Limb (tissue), 2 donors: ENCODE measurements at regions not wholly inside any gene's neighbourhood (a gene's known extent, or its start where the extent isn't known, plus 50 kb on each side); places are given as distances from the start of the nearest gene placed in this dataset.
"Not testable (repeated sequence)": the region's sequence is repeated elsewhere in the genome, so short reads cannot be mapped to it uniquely, and the experiment has no call there.

Experiments
- DNase-seq, 2 donors: peaks; one replicate each; pipeline ENCODE4 v3.0.0-alpha.2; 2016; ENCODE audit errors: extremely low spot score in 2 of 2

DNA sequence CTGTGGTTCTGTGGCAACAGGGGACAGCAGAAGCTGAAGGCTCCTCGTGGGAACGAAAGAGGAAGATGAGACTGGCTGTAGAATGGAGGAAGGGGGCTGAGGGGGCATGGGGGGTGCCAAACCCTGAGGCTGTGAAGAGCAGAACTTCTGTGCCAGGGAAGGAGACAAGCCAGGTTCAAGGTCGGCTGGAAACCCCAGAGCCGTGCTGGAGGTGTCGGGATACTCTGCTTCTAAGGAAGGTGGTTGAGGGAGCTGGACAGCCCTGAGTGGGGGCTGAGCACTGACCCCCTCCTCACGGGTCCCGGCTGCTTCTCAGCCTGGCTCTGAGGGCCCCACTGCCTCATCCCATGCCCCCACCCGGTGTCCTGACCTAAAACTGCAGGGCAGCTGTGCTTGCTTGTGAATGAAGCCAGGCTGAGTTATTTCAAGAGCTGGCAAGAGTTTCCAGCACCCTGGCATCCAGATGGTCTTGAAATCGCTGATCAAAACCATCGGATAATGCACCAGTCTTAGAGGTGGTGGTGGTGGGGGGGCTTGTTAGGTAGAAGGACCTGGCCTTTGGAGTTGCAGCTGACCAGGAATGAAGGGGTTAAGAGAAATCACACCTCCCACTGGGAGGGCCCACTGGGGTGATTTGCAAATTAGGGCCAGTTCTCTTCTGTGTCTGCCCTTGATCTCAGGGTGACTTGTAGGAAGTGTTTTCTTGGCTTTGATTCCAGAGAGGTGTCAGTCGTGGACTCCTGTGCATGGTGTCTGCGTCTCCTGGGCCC is 218.9 kb upstream of the C1orf174 start:
- DNase-seq: no peak

DNA sequence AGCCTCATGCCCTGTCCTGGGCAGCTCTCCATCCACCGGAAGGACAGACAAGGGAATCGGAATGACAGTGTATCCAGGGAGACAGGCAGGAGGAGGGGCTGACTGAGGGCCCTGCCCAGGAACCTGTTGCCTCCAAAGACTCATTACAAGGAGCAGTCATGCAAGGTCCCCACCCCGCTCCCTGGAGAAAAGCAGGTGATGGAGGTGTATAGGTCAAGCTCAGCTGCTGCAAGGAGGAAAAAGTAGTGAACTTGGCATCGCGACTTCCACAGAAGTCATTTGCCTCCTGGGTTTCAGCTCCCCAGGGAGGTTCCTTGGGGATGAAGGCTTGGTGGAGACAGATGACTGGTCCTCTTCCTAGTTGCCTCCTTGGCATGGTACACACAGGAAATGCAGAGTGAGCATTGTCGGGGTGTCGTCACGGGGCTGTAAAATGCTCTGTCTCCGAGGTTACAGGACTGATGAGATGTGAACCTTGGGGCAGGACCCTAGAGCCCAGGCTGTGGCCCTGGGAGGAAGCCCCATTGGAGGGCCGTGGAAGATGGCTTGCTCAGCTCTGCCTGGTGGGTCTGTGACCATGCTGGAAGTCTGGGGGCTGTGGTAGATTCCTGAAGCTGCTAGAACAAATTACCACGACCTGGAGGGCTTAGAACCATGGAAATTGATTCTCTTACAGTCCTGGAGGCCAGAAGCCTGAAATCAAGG is 219.6 kb upstream of the C1orf174 start:
- no peak for DNase-seq

DNA sequence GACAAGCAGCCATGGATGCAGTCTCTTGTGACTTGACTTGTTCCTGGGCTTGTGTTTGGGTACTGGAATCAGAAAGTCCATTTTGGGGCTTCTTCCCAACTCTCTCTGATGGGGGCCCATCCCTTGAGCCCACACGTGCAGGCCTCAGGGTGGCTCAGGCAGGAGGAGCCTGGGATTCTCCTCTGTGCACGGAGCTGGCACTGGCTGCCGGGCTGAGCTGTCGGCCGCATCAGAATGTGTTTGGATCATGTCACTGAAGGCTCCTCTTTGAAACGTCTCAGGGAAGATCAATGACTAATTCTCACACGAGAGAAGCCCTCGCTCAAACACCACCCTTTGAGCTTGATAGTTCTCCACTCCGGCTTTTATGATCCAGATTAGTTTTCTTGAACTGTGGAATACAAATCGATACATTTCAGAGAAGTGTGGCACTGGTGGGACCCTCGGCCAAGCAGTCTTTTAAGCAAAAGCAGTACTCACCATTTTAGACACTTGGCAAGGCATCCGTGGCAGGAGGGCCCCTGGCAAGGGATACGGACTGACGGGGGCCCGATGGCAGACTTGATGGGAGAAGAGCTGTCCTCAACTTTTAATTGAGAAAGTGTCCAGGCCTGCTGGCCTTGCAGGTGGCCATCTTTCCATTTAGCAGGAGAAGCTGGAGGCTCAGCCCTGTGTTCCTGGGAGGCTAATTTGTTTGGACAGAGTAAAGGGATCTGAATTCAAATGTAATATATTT is 220.7 kb upstream of the C1orf174 start:
- no peak for DNase-seq

DNA sequence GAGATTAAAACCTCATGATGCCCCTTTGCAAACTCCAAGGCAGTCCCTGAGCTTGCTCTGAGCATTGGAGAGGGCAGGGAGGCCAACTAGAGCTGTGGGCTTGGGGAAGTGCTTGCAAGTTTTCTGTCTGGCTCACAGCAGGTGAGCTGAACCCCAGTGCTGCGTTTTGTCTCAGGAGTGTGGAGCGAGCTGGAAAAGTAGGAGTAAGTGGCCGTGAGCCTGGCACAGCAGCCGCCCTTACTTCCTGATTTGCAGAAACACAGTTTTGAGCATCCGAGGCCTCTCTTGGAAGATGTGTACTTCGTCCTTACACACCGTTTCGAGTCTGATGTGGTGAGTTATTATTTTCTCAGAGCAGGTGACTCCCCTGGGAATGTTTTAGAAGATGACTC is 221.2 kb upstream of the C1orf174 start:
- DNase-seq: no peak

DNA sequence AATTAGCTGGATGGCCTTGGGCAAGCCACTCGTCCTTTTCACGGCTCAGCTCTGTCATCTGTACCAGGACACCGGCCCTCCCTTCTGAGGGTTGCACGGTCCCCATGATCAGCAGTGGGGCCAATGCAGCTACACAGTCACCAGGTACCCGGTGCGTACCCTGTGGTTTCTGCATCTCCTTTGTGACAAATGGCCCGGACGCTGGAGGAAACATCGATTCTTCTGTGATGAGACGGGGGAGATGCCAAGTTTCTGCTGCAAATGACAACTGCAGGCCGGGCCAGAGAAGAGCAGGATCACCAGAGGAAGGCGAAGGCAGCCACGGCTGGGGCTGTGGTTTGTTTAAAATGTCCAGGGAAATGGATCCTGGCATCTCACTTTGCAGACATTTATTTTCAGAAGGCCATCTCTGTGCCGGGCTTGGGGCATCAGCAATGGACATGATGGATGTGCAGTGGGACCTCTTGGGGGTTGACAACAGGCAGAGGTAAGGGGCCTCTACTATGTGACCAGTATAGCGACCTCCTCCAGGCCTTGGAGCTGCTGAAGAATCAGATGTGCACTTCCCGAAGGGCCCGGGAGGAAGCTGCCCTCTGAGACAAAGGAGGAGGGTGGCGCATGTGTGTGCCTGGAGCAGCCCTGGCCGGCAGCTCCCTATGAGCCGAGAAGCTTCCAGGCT is 221.9 kb upstream of the C1orf174 start:
- DNase-seq: no peak

DNA sequence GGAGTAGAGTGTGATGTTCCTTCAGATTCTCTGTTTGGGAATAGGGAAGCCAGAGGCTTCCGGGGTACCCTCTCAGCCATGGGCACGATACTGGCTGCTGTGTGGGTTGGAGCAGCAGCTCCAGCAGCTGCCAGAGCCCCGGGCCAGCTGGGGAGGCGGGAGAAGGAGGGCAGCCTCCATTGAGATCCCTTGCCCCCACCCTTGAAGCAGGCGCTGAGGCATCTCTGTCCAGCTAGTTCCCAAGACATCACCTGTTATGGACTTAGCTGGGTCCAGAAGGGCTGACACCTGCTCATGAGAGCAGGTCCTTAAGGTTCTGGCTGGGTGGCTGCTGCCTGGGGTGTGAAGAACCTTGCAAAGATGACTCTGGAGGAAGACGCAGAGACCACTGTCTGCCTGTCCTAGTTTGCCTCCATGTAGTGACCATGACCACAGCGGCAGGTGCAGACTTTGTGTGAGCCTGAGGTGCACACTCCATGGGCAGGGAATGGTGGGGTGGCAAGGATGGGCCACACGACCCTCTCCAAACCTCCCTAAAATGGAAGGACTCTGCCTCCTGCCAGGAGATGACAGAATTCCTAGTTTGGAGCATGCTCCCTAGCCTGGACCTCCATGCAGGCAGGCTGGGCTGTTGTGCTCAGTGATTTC is 222.6 kb upstream of the C1orf174 start:
- no peak for DNase-seq

DNA sequence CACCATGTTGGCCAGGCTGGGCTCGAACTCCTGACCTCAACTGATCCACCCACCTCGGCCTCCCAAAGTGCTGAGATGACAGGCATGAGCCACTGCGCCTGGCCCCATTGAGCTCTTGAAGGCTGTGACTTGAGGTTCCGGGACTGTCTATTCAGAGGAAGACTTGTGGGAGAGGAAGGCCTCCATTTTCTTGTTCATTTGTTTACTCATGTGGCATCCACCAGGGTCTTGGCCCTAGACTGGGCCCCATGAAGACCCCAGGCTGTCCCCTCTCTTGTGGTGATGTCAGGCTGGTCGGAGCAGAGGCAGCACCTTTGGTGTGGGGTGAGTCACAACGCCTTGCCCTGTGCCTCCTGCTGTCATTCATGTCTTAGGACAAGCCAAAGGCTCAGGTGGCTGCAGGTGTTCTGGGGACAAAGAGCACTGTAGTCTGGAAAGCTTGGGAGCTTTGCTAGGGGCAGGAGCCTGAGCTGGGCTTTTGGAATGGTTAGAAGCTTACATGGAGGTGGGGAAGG is 224.6 kb upstream of the C1orf174 start:
- no peak for DNase-seq

DNA sequence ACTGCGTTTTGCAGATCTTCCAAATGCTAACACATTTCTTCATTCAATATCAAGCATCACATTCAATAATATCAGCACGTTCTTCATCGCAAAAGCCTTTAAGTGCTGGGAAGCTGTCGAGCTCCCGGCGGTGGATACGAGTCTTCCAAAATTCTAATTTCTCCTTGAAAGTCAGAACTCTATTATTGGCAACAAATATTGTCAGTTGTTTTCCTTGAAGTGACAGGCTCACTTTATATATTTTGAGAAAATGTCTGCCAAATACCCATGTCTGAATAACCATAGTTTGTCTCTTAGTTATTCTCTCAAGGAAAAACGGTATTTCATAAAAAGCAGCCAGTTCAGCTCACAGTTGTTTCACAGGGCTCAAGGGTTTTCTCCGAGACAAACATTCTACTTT is 226.2 kb upstream of the C1orf174 start:
- no peak for DNase-seq

DNA sequence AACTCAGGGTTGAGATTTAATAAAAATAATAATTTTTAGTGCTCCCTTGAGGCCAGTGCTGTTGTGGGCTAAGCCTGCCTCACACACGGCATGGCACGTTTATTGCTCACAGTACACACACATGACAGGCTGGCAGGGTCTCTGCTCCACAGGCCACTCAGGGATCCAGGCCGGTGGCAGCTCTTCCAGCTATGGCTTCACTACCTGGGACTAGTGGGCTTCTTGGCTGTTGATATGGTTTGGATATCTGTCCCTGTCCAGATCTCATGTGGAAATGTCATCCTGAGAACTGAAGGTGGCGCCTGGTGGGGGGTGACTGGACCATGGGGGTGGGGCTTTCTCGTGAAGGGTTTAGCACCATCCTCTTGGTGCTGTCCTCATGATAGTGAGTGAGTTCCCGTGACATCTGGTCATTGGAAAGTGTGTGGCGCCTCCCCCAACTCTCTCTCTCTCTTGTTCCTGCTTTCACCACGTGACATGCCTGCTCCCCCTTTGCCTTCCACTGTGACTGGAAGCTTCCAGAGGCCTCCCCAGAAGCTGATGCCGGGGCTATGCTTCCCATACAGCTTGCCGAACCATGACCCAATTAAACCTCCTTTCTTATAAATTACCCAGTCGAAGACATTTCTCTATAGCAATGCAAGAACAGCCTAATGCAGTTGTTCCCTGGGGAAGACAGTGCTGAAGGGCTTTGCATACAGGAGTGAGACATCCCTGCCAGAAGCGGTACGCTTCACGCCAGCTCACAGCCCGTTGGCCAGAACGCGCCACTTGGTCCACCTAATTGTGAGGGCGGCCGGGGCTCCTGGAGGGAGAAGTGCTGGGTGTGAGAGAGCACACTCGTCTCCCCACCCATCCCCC is 226.9 kb upstream of the C1orf174 start:
- DNase-seq: no peak

DNA sequence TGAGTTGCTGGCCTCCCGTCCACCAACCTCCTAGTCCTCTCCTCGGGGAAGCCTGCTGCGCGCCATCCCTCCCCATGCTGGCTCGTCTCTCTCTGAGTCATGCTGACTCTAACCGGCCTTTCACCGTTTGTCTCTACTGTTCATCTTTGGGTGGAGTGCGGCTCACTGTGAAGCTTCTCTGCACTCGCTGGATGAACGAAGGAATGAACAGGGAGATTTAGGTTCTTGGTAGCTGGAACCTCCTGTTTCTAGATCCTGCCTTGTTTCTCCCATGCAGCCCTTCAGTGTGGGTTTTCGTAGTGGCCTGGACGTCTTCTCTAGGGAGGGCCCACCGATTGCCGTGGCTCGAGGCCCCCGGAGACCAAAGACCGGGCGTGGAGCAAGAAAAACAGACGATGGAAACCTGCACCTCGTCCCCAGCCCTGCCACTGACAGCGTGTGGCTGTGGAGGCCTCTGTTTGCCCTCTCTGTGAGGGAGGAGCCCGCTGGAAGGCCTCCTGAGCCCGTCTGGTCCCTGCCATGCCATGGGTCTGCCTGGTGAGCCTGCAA is 227.6 kb upstream of the C1orf174 start:
- no peak for DNase-seq

DNA sequence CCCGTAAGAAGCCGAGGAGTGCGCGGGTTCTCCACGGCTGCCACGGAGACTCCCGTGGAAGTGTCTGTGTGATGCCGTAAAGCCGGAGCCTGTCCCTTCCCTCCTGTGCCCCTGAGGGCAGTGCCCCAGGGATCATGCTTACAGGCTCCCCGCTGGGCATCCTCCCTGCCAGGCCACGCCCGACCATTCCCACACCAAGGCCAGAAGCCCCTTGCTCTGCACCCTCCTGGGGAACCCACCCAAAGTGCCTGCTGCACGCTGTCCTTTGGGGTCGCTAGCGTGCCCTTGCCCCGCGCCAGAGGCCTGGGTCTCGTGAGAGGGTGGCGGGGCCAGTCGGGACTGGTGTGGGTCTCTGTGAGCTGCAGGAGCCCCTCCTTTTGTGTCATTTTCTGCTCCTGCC is 228.5 kb upstream of the C1orf174 start:
- DNase-seq: no peak

DNA sequence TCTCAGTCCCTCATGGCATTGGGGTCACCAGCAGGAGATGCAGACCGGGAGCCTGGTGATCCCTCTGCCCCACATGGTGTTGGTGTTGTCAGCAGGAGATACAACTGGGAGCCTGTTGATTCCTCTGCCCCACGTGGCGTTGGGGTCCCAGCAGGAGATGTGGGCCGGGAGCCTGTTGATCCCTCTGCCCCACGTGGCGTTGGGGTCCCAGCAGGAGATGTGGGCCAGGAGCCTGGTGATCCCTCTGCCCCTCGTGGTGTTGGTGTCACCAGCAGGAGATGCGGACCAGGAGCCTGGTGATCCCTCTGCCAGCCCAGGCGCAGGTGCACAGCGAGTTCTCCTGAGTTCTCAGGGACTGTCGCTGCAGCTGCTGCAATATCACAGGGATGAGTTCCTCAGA is 229.6 kb upstream of the C1orf174 start:
- no peak for DNase-seq

DNA sequence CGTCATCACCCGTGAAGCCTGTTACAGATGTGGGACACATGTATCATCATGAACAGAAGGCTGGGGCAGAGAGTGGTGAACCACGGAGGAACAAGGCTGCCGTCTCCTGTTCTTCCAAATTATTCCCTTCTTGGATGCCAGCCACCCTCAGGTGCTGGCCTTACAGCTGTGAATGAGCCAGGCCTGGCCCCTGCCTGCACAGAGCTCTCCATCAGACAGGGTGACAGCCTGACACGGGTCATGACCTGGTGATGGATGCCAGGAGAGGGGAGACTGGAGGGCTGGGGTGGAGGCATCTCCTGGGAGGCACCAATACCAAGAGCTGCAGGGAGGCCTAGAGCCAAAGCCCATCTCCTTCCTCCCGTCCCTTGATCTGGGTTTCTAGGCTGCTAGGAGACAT is 230.0 kb upstream of the C1orf174 start:
- DNase-seq: no peak

DNA sequence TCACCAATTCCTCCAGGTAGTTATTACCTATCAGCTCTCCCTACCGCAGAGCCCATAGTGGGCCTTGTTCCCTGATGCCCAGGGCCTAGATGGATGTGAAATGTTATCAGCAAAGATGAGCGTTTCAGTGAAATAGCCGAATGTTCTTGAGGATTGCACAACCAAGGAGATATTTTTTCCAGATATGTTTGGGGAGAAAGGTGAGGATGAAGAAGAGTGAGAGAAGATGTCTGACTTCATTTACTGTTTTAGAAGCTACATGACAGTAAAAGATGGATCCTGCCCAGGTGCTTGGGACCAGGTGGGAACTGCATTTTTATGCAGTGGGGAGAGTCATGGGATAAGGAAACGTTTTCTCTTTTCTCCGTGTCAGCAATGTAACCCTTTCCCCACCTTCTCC is 231.7 kb upstream of the C1orf174 start:
- DNase-seq: no peak

DNA sequence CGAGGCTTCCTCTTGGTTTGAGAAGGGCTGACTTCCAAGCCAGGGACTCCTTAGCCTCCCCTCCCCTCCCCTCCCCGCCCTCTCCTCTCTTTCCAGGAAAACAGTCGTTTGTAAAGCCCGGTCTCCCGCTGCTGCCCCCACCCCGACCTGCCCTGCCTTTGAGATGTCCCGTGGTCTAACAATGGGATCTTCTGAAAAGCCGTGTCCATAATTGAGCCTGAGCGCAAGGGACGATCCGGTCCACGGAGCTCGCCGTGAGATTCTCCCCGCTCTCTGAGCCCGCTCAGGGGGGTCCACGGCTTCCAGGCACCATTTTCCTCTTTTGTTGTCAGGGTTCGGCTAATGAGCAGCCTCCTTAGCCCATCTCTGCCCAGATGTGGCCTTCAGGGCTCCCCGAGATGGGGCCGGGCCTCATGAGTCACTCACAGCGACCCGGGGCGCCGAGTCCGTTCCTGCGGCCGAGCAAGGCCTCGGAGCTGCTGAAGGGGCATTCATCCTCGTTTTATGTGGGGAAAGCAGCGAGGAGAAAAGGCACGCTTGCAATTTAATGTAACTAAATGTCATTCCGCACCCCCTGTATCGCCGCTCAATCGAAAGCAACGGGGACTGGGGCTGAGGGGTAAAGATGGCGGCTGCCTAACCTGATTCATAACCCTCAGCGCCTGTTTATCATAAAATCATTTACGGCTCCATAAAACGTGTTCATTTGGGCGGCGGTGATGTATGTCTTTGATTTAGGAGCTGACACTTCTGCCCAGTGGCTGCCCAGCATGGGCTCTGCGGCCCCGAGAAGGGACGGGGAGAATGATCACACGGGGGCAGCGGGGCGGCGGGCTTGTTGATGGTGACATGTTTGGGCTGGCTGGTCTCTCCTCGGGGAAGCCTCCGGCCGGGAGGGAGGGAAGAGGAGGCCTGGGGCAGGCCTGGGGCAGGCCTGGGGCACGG is 232.6 kb upstream of the C1orf174 start:
- DNase-seq: no peak

DNA sequence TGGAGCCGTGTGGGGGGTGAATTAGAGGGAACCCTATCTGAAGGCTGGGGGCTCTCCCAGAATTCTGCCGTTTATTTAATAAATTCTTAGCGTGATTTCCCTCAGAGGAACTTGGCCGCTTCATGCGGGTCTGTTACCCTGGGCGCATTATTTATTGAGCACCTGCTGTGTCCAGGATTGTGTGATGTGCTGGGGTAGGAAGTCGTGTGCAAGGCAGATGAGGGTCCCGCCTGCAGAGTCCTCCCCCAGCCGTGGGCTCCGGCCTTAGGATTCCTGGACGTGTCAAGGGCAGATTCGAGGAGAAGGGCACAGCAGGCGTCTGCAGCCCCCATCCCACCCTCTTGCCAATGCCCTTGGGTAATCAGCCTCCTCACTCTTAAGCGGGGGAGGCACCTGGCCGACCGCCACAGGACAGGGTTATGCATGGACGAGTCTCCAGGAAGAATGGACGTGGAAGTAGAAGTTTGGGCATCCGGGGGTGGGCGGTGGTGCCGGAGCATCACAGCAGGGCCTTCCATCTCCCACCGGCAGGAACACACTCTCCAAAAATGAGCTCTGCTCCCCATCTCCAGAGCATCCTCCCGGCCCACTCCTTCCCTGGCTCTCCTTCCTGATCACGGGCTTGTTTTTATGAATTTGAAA is 233.3 kb upstream of the C1orf174 start:
- DNase-seq: peak in 1 of 2 donors; percentile 45

DNA sequence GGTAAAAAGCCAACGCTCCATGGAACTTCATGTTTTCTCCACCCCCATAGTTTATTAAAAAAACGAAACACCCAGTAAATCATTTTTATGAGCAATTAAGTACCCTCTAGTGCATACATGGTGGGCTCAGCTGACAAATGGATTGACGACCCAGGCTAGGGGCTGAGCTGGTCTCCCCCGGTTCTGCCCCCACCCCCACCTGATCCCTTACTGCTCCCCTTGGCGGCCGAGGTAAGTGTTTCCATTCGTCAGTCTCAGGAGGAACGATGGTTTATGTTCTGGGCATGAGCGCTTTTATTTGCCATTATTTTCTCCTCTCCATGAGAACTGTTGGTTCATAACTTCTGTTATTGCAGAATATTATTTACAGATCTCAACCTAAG is 233.9 kb upstream of the C1orf174 start:
- DNase-seq: peak in 1 of 2 donors; percentile 50

DNA sequence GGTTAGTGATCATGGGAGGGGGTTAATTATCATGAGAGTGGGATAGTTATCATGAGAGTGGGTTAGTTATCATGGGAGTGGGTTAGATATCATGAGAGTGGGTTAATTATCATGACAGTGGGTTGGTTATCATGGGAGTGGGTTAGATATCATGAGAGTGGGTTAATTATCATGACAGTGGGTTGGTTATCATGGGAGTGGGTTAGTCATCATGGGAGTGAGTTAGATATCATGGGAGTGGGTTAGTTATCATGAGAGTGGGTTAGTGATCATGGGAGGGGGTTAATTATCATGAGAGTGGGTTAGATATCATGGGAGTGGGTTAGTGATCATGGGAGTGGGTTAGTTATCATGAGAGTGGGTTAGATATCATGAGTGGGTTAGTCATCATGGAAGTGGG is 235.8 kb upstream of the C1orf174 start:
- DNase-seq: not testable (repeated sequence)
